ENCODE measurements at regions not wholly inside any gene's neighbourhood (a gene's known extent, or its start where the extent isn't known, plus 50 kb on each side); places are given as distances from the start of the nearest gene placed in this dataset.
"Not testable (repeated sequence)": the region's sequence is repeated elsewhere in the genome, so short reads cannot be mapped to it uniquely, and the experiment has no call there.

DNA sequence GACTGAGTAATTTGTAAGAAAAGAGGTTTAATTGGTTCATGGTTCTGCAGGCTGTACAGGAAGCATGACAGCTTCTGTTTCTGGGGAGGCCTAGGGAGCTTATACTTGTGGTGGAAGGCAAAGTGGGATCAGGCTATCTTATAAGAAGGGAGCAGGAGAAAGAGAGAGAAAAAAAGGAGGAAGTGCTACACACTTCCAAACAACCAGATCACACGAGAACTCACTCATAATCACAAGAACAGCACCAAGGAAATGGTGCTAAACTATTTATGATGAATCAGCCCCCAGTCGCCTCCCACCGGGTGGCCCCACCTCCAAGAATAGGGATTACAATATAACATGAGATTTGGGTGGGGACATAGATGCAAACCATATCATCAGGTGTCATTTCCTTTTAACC, 89.1 kb upstream of the KCNMA1 start:
- Mint-ChIP-seq H3K4me3 (no peak overlapping the region), H3K27ac (no peak overlapping the region), H3K4me1 (no peaks in the 10 kb centered on the region), H3K9me3 (peaks cover 0 to 8% (median 3%) of the 10 kb centered on the region in 3 donors), H3K27me3 (peaks cover 3 to 6% of the 10 kb centered on the region in 2 donors), H3K36me3 (no peaks in the 10 kb centered on the region)
- Histone ChIP-seq H3K36me3 (ENCODE audit: control insufficient read depth in 2 of 2, extremely low read depth in 1 of 2, insufficient read depth in 1 of 2, low read length in 1 of 2) (no peaks in the 10 kb centered on the region), H3K27ac (ENCODE audit: low read length) (no peak overlapping the region), H3K27me3 (replicated peaks in 1 of 2; ENCODE audit: control insufficient read depth in 2 of 2, extremely low read depth in 1 of 2, insufficient read depth in 2 of 2, low read length in 1 of 2) (peaks cover 0 to 2% of the 10 kb centered on the region in 2 experiments), H3K9me3 (no peaks in the 10 kb centered on the region), H3K4me1 (ENCODE audit: control insufficient read depth in 1 of 2, extremely low read depth in 1 of 2, insufficient read depth in 2 of 2, low read length in 2 of 2) (no peaks in the 10 kb centered on the region), H3K4me3 (ENCODE audit: control insufficient read depth in 1 of 2, extremely low read depth in 1 of 2, low read length in 1 of 2) (no peak overlapping the region)
- WGBS (ENCODE audit: insufficient coverage): no CpG with 5 or more reads among the region's 3 CpGs
- CTCF ChIA-PET: no interaction called here
- ATAC-seq (replicated peaks in 1 of 4) (no peak), DNase-seq (no peak)
- POLR2A ChIA-PET: no interaction called here

DNA sequence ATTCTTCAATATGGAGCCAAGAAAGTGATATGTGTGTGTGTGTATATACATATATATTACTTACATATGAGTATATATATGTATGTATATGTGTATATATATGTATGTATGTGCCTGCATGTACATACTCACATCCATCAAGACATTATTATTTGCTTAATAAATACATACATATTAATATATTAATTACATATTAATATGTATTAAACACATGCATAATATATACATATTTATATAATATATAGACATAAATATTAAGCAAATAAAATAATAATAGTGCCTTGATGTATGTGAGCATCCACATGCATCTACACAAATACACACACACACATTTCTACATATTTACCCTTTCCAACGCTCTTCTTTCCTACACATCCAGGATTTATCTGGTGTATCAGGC, 88.7 kb upstream of the KCNMA1 start:
- no peak for ATAC-seq (replicated peaks in 1 of 4)
- no peak overlapping the region for H3K27ac Mint-ChIP-seq
- H3K36me3 Mint-ChIP-seq: no peaks in the 10 kb centered on the region

DNA sequence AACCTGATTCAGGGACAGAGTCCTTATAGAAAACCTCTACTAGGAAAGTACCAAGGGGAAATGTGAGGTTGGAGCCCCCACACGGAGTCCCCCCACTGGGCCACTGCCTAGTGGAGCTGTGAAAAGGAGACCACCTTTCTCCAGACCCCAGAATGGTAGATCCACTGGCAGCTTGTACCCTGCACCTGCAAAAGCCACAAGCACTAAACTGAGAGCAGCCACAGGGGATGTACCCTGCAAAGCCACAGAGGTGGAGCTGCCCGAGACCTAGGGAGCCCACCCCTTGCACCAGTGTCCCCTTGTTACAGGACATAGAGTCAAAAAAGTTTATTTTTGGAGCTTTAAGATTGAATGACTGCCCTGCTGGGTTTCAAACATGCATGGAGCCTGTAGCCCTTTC, 87.2 kb upstream of the KCNMA1 start:
- H3K4me1 Mint-ChIP-seq: no peaks in the 10 kb centered on the region
- DNase-seq: no peak
- H3K27ac Mint-ChIP-seq: no peak overlapping the region
- 0% methylated on average over 1 of the region's 2 CpGs for WGBS (ENCODE audit: insufficient coverage)
- POLR2A ChIA-PET: no interaction called here
- H3K36me3 ChIP-seq (ENCODE audit: control insufficient read depth in 2 of 2, extremely low read depth in 1 of 2, insufficient read depth in 1 of 2, low read length in 1 of 2): no peaks in the 10 kb centered on the region
- H3K36me3 Mint-ChIP-seq: no peaks in the 10 kb centered on the region
- CTCF ChIA-PET: no interaction called here
- H3K9me3 ChIP-seq: no peaks in the 10 kb centered on the region
- H3K27me3 ChIP-seq (replicated peaks in 1 of 2; ENCODE audit: control insufficient read depth in 2 of 2, extremely low read depth in 1 of 2, insufficient read depth in 2 of 2, low read length in 1 of 2): no peaks in the 10 kb centered on the region
- no peak for ATAC-seq (replicated peaks in 1 of 4)
- H3K4me3 Mint-ChIP-seq: no peak overlapping the region
- no peak overlapping the region for H3K4me3 ChIP-seq (ENCODE audit: control insufficient read depth in 1 of 2, extremely low read depth in 1 of 2, low read length in 1 of 2)
- no peak overlapping the region for H3K27ac ChIP-seq (ENCODE audit: low read length)
- H3K4me1 ChIP-seq (ENCODE audit: control insufficient read depth in 1 of 2, extremely low read depth in 1 of 2, insufficient read depth in 2 of 2, low read length in 2 of 2): no peaks in the 10 kb centered on the region
- H3K27me3 Mint-ChIP-seq: peaks cover 3 to 6% of the 10 kb centered on the region in 2 donors
- H3K9me3 Mint-ChIP-seq: peaks cover 0 to 8% (median 3%) of the 10 kb centered on the region in 3 donors

More for the DNA sequence above, 88.7 kb upstream of the KCNMA1 start:
- Histone ChIP-seq H3K4me3 (ENCODE audit: control insufficient read depth in 1 of 2, extremely low read depth in 1 of 2, low read length in 1 of 2) (no peak overlapping the region), H3K36me3 (ENCODE audit: control insufficient read depth in 2 of 2, extremely low read depth in 1 of 2, insufficient read depth in 1 of 2, low read length in 1 of 2) (no peaks in the 10 kb centered on the region), H3K4me1 (ENCODE audit: control insufficient read depth in 1 of 2, extremely low read depth in 1 of 2, insufficient read depth in 2 of 2, low read length in 2 of 2) (no peaks in the 10 kb centered on the region), H3K9me3 (no peaks in the 10 kb centered on the region), H3K27me3 (replicated peaks in 1 of 2; ENCODE audit: control insufficient read depth in 2 of 2, extremely low read depth in 1 of 2, insufficient read depth in 2 of 2, low read length in 1 of 2) (peaks cover 0 to 2% of the 10 kb centered on the region in 2 experiments), H3K27ac (ENCODE audit: low read length) (no peak overlapping the region)
- ChIA-PET CTCF (no interaction called here), POLR2A (no interaction called here)
- Mint-ChIP-seq H3K9me3 (peaks cover 0 to 8% (median 3%) of the 10 kb centered on the region in 3 donors), H3K4me1 (no peaks in the 10 kb centered on the region), H3K4me3 (no peak overlapping the region), H3K27me3 (peaks cover 3 to 6% of the 10 kb centered on the region in 2 donors)
- no CpG with 5 or more reads among the region's 1 CpG for WGBS (ENCODE audit: insufficient coverage)
- DNase-seq: no peak

DNA sequence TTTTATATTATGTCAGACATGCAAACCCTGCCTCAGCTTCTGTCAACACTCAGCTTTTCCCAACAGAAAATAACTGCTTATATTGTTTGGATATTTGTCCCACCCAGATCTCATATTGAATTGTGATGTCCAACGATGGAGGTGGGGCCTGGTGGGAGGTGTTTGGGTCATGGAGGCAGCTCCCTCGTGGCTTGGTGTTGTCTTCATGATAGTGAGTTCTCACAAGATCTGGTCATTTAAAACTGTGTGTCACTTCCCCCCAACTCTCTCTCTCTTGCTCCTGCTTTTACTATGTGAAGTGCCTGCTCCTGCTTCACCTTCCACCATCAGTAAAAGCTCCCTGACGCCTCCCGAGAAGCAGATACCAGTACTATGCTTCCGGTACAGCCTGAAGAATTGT, 85.8 kb upstream of the KCNMA1 start:
- H3K4me3 Mint-ChIP-seq: no peak overlapping the region
- H3K27me3 Mint-ChIP-seq: peaks cover under 1 to 4% of the 10 kb centered on the region in 2 donors

DNA sequence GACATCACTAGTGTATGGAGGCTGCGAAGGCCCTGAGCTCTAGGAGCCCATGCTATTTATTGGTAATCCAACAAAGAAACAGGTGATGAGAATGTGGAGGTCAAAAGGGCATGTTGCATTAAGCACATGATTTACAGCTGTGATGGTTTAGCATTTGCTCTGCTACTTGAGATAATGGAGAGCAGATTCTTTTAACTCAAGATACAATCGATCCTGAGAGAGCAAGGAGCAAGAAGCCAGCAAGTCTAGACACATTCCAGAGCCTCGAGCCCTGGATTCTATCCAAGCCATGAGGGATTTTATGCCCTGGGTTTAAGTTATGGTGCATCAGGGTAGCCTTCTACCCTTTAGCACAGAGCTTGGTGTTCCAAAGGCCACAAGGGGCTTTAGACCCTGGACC, 85.3 kb upstream of the KCNMA1 start:
- not testable (repeated sequence) for ATAC-seq (replicated peaks in 1 of 4)

More for the DNA sequence above, 85.8 kb upstream of the KCNMA1 start:
- Histone ChIP-seq H3K4me3 (ENCODE audit: control insufficient read depth in 1 of 2, extremely low read depth in 1 of 2, low read length in 1 of 2) (no peak overlapping the region), H3K4me1 (ENCODE audit: control insufficient read depth in 1 of 2, extremely low read depth in 1 of 2, insufficient read depth in 2 of 2, low read length in 2 of 2) (no peaks in the 10 kb centered on the region), H3K36me3 (ENCODE audit: control insufficient read depth in 2 of 2, extremely low read depth in 1 of 2, insufficient read depth in 1 of 2, low read length in 1 of 2) (no peaks in the 10 kb centered on the region), H3K27me3 (replicated peaks in 1 of 2; ENCODE audit: control insufficient read depth in 2 of 2, extremely low read depth in 1 of 2, insufficient read depth in 2 of 2, low read length in 1 of 2) (no peaks in the 10 kb centered on the region), H3K27ac (ENCODE audit: low read length) (no peak overlapping the region), H3K9me3 (no peaks in the 10 kb centered on the region)
- no peak overlapping the region for H3K27ac Mint-ChIP-seq
- 100% methylated on average over 2 of the region's 5 CpGs for WGBS (ENCODE audit: insufficient coverage)
- ATAC-seq (replicated peaks in 1 of 4): no peak
- CTCF ChIA-PET: interaction anchor here (1.3 to 1.6 kb wide), 2 partner anchors 12 to 114 kb away, joined by 4 to 10 read pairs; no protein-coding TSS in a partner anchor
- H3K36me3 Mint-ChIP-seq: no peaks in the 10 kb centered on the region
- H3K9me3 Mint-ChIP-seq: peaks cover 0 to 8% (median 3%) of the 10 kb centered on the region in 3 donors
- H3K4me1 Mint-ChIP-seq: no peaks in the 10 kb centered on the region
- DNase-seq: no peak
- POLR2A ChIA-PET: no interaction called here

DNA sequence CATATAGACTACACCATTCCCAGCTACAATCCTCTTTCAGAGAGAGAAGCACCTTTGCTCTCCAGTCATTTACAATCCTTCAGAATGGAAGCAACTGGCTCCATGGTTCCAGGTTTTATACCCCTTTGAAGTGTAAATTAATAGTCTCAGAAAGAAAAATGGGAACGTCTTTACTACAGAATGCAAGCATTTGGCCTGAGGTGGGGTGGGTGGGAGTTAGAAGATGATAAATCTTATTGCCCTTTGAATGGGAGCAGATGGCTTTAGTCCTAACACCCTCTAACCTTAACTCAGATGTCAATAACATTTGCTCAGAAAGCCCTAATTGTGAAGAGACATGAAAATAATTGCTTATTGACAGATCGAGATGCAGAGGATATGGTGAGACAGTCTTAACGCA, 84.2 kb upstream of the KCNMA1 start:
- ATAC-seq (replicated peaks in 1 of 4): no peak
- Mint-ChIP-seq H3K27ac (no peak overlapping the region), H3K27me3 (peaks cover 5 to 6% of the 10 kb centered on the region in 2 donors), H3K4me1 (no peaks in the 10 kb centered on the region), H3K36me3 (no peaks in the 10 kb centered on the region), H3K4me3 (no peak overlapping the region), H3K9me3 (peaks cover 0 to 8% (median 3%) of the 10 kb centered on the region in 3 donors)
- DNase-seq: no peak
- no CpG with 5 or more reads among the region's 3 CpGs for WGBS (ENCODE audit: insufficient coverage)
- Histone ChIP-seq H3K4me3 (ENCODE audit: control insufficient read depth in 1 of 2, extremely low read depth in 1 of 2, low read length in 1 of 2) (no peak overlapping the region), H3K9me3 (no peaks in the 10 kb centered on the region), H3K36me3 (ENCODE audit: control insufficient read depth in 2 of 2, extremely low read depth in 1 of 2, insufficient read depth in 1 of 2, low read length in 1 of 2) (no peaks in the 10 kb centered on the region), H3K4me1 (ENCODE audit: control insufficient read depth in 1 of 2, extremely low read depth in 1 of 2, insufficient read depth in 2 of 2, low read length in 2 of 2) (no peaks in the 10 kb centered on the region), H3K27ac (ENCODE audit: low read length) (no peak overlapping the region), H3K27me3 (replicated peaks in 1 of 2; ENCODE audit: control insufficient read depth in 2 of 2, extremely low read depth in 1 of 2, insufficient read depth in 2 of 2, low read length in 1 of 2) (no peaks in the 10 kb centered on the region)
- CTCF ChIA-PET: interaction anchor here in 1 of 2 donors (0.6 kb wide), 1 partner anchor 79 kb away, joined by 3 read pairs; no protein-coding TSS in a partner anchor
- POLR2A ChIA-PET: no interaction called here

More for the DNA sequence above, 85.3 kb upstream of the KCNMA1 start:
- H3K9me3 ChIP-seq; H3K27ac Mint-ChIP-seq; H3K27me3 Mint-ChIP-seq; DNase-seq; H3K4me3 Mint-ChIP-seq; H3K27me3 ChIP-seq (replicated peaks in 1 of 2; ENCODE audit: control insufficient read depth in 2 of 2, extremely low read depth in 1 of 2, insufficient read depth in 2 of 2, low read length in 1 of 2); H3K4me1 Mint-ChIP-seq; H3K36me3 Mint-ChIP-seq; H3K9me3 Mint-ChIP-seq; POLR2A ChIA-PET; H3K36me3 ChIP-seq (ENCODE audit: control insufficient read depth in 2 of 2, extremely low read depth in 1 of 2, insufficient read depth in 1 of 2, low read length in 1 of 2); H3K27ac ChIP-seq (ENCODE audit: low read length); H3K4me1 ChIP-seq (ENCODE audit: control insufficient read depth in 1 of 2, extremely low read depth in 1 of 2, insufficient read depth in 2 of 2, low read length in 2 of 2); H3K4me3 ChIP-seq (ENCODE audit: control insufficient read depth in 1 of 2, extremely low read depth in 1 of 2, low read length in 1 of 2): not testable (repeated sequence)
- CTCF ChIA-PET: interaction anchor here (1.3 to 1.6 kb wide), 2 partner anchors 12 to 115 kb away, joined by 4 to 10 read pairs; no protein-coding TSS in a partner anchor
- WGBS (ENCODE audit: insufficient coverage): 100% methylated on average over 1 of the region's 3 CpGs

DNA sequence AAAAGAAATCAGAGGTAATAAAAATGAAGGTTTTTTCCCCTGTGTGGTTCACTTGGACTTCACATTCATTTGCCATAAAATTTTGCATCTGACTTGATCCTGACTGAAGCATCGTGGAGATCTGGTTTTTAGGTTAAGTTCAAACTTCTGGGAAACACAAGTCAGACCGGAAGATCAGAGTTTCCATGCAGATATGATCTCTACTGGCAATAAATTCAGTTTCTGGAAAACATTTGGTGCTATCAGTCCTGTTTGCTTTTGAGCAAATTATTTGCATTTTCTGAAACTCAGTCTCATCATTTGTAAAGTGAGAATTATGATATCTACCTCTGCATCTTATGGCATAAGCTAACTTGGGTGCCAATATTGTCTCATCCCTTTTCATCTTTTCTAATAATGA, 81.3 kb upstream of the KCNMA1 start:
- no peak overlapping the region for H3K4me3 ChIP-seq (ENCODE audit: control insufficient read depth in 1 of 2, extremely low read depth in 1 of 2, low read length in 1 of 2)
- no peak for ATAC-seq (replicated peaks in 1 of 4)
- no peak for DNase-seq
- Mint-ChIP-seq H3K9me3 (peaks cover 0 to 5% (median under 1%) of the 10 kb centered on the region in 3 donors), H3K4me1 (no peaks in the 10 kb centered on the region), H3K4me3 (no peak overlapping the region), H3K27ac (no peak overlapping the region), H3K36me3 (no peaks in the 10 kb centered on the region), H3K27me3 (peaks cover 5 to 8% of the 10 kb centered on the region in 2 donors)
- H3K27ac ChIP-seq (ENCODE audit: low read length): no peak overlapping the region
- ChIA-PET CTCF (interaction anchor here (0.7 to 2.8 kb wide), 3 partner anchors 9 to 118 kb away, joined by 8 to 23 read pairs (median 23); no protein-coding TSS in a partner anchor), POLR2A (no interaction called here)
- H3K27me3 ChIP-seq (replicated peaks in 1 of 2; ENCODE audit: control insufficient read depth in 2 of 2, extremely low read depth in 1 of 2, insufficient read depth in 2 of 2, low read length in 1 of 2): no peaks in the 10 kb centered on the region
- H3K36me3 ChIP-seq (ENCODE audit: control insufficient read depth in 2 of 2, extremely low read depth in 1 of 2, insufficient read depth in 1 of 2, low read length in 1 of 2): no peaks in the 10 kb centered on the region
- WGBS (ENCODE audit: insufficient coverage): 42% methylated on average over 2 of the region's 2 CpGs
- H3K9me3 ChIP-seq: no peaks in the 10 kb centered on the region
- no peaks in the 10 kb centered on the region for H3K4me1 ChIP-seq (ENCODE audit: control insufficient read depth in 1 of 2, extremely low read depth in 1 of 2, insufficient read depth in 2 of 2, low read length in 2 of 2)
